NCI-H510A (cell line): ENCODE measurements at regions not wholly inside any gene's neighbourhood (a gene's known extent, or its start where the extent isn't known, plus 50 kb on each side); places are given as distances from the start of the nearest gene placed in this dataset.
"Not testable (repeated sequence)": the region's sequence is repeated elsewhere in the genome, so short reads cannot be mapped to it uniquely, and the experiment has no call there.

Experiments used
- DNase-seq: peaks from one replicate; lab custom pipeline; 2025; lab: John Stamatoyannopoulos, UW

DNA sequence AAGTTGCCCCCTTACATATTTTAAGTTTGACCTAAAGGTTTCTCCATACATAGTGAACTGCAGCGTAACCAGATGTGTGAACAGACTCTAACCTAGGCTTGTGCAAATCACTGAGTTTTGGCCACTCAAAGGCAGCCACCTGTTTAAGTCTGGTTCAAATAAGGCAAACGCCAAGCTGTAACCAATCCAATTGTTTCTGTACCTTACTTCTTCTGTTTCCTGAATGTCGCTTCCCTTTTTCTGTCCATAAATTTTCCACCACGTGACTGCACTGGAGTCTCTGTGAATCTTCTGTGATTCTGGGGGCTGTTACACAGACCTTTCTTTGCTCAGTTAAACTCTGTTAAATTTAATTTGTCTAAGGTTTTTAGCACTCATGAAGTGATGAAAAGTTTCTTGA is 618.8 kb downstream of the GLUD2 start:
- no peak for DNase-seq

DNA sequence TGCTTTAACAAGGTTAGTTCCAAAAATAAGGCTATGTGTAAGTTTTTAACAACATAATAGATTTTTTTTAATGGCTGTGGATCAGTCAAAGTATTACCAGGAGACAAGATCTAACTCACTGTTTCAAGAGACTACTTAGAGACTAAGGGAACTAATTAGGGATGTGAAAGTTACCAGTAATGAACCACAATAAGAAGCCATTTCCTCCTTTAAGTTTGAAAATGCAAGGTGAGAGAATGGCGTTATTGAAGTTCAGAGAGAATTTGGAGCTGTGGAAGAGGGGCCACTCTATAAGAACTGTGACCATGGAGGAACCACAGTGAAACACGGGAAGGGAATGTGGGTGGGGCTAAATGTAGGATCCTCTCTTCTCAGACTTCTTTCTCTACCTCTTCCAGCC is 624.2 kb downstream of the GLUD2 start:
- DNase-seq = no peak

DNA sequence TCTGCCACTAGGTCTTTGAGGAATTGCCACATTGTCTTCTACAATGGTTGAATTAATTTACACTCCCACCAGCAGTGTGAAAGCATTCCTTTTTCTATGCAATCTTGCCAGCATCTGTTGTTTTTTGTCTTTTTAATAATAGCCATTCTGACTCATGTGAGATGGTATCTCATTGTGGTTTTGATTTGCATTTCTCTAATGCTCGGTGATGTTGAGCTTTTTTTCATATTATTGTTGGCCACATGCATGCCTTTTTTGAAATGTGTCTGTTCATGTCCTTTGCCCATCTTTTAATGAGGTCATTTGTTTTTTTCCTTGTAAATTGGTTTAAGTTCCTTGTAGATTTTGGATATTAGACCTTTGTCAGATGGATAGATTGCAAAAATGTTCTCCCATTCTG is 661.8 kb downstream of the GLUD2 start:
- not testable (repeated sequence) for DNase-seq

DNA sequence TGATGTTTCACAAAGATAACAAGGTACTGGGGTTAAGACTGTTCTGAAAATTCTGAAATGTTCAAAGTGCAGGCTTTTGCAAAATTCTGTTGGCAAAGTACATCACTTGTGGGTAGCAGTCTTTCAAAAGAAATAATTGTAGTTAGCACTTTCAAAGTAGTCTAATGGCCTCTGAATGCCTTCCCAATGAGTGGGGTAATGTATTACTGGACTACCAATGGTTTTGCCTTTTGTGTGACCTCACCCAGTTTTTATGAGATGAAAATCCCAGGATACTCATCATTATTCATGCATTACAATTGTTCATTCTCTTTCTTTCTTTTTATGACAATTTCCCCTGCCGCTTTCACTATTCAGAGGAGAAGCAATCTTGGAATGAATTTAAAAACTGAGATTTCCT is 686.1 kb downstream of the GLUD2 start:
- DNase-seq = no peak

DNA sequence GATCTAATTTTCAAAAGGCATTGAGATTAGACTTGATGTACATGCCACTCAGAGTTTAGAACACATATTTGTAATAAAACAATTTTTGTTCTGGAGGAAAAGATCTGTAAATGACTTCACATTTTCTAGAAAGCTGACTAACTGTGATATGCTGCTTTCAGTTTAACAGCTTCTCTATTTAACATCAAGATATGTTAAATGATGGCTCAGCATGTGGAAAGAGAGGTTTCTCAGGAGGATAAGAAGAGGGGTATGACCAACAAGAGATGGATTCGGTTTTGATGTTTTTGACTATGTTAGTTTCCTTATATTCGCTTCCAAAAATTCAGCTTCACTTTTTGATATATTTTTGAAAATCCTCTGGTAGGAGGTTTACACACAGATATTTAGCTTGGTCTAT is 698.7 kb downstream of the GLUD2 start:
- DNase-seq = no peak

DNA sequence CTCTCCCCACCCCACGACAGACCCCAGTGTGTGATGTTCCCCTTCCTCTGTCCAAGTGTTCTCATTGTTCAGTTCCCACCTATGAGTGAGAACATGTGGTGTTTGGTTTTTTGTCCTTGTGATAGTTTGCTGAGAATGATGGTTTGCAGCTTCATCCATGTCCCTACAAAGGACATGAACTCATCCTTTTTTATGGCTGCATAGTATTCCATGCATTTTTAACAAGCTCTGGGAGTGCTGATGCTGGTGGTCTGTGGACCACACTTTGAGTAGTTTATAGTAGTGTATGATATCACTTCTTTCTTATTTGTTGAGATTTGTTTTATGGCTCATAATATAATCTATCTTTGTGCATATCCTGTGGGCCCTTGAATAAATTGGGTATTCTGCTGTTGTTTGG is 706.2 kb downstream of the GLUD2 start:
- not testable (repeated sequence) for DNase-seq

DNA sequence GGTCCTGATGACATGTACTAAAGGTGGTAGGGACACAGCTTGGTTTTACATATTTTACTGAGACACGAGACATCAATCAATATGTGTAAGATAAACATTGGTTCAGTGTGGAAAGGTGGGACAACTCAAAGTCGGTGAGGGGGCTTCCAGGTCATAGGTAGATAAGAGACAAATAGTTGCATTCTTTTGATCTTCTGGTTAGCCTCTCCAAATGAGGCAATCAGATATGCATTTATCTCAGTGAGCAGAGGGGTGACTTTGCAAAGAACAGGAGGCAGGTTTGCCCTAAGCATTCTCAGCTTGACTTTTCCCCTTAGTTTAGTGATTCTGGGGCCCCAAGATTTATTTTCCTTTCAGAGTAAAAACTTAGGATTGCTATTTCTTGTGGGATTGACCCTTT is 706.9 kb downstream of the GLUD2 start:
- DNase-seq = no peak

DNA sequence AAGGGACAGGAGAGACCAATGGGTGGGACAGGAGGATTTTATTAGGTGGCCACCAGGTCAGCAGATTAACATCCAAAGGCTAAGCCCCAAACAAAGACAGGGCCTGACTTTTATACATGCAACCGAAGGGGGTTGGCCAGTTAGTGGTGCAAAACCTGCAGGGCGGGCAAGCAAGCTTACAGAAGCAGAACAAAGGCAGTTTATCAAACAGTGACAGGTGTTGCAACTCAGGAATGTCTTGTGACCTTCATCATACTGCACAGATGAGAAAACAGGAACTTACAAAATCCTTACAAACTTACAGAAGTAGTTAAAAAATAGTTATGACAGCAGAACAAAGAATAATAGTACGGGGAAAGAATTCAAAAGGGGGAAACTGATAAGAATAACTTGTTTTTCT is 708.1 kb downstream of the GLUD2 start:
- DNase-seq = no peak

DNA sequence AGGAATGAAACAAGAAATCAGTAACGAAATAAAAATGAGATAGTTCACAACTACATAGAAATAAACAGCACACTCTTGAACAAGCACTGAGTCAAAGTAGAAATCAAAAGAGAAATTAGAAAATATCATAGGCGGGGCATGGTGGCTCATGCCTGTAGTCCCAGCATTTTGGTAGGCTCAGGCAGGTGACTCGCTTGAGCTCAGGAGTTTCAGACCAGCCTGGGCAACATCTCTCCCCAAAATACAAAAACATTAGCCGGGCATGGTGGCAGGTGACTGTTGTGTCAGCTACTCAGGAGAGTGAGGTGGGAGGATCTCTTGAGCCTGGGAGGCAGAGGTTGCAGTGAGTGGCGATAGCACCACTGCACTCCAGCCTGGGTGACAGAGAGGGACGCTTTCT is 714.4 kb downstream of the GLUD2 start:
- DNase-seq = no peak

DNA sequence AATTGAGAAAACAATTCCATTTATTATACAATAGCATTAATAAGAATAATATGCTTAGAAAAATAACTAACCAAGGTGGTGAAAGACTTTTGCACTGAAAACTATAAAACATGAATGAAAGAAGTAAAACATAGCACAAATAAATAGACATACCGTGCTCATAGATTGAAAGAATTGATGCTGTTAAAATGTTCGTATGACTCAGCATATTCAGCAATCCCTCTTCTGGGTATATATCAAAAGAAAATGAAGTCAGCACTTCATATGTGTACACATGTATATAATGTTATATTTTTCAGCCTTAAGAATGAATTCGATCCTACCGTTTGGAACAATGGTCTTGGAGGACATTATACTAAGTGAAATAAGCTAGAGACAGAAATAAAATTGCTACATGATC is 716.3 kb downstream of the GLUD2 start:
- DNase-seq = no peak

DNA sequence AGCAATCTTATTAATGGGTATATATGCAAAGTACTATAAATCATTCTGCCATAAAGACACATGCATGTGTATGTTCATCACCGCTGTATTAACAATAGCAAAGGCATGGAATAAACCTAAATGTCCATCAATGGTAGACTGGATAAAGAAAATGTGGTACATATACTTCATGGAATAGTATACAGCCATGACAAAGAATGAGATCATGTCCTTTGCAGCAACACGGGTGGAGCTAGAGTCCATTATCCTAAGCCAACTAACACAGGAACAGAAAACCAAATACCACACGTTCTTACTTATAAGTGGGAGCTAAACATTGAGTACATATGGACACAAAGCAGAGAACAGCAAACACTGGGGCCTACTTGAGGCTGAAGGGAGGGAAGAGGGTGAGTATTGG is 720.8 kb downstream of the GLUD2 start:
- DNase-seq = not testable (repeated sequence)

DNA sequence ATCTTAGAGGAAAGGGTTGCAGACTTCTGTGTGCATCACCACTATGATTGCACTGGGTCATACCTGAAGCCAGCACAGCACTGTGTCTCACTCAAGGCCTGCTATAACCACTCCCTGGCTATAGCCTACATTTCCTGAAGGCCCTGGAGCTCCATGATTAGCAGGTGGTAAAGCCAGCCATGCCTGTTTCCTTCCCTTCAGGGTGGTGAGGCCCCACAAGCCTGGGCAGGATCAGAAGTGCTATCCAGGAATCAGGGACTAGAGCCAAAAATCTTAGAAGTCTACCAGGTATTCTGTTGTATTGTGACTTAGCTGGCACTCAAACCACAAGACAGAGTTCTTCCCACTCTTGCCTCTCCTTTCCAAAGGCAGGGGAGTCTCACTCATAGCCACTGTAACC is 734.6 kb downstream of the GLUD2 start:
- no peak for DNase-seq

DNA sequence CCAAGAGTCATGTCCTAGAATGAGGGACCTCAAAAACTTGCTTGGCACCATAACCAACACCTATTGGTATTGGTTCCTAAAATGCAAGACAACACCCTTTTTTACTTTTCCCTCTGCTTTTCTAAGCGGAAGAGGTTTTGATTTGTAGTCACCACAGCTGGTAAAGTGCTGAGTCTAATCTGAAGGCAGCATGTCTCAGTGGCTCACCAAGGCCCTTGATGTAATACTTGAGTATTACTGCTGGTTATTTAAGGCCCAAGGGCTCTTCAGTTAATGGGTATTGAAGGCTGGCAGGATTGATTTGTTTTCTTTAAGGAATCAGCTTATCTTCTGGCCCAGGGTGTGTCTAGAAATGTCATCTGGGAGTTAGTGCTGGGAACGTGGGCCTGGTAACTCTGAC is 735.1 kb downstream of the GLUD2 start:
- DNase-seq = no peak

DNA sequence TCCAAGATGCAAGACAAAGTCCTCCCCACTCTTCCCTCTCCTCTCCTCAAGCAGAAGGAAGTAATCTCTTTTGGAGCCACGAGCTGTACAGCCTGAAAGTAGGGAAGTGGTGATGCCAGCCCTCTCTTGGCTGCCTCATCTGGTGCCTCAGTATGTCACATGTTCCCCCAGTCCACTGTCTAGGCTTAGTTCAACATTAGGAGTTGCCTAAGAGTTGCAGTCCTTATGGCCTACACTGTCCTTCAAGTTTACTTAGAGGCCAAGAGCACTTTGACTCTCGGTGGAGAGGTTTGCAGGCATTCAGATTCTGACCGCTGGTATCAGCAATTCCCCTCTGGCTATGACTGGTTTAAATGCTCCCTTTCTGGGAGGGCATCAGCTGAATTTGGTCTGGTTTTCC is 735.6 kb downstream of the GLUD2 start:
- no peak for DNase-seq

DNA sequence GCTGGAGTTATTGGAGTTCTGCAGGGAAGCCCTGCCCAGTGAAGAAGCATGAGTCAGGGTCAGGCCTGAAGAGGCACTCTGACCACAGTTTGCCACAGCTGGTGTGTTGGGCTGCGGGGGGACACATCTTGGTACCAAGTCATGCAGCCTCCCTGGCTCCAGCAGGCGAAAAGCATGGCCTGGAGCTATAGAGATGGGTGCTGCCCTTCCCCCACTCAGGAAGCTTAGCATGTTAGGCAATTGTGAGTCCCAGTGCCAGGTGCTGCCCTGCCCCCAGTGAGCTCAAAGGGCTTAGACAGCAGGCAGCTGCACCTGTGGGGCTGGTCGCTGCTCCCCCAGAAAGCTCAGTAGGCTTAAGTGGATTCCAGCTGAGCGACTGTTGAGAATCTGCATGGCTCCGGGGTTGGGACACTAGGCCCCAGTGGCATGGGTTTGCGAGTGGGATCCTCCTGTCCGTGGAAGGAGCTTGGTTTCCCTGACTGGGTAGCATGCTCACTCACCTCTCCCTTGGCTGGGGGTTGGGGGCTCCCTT is 755.5 kb downstream of the GLUD2 start:
- peak; percentile 85 for DNase-seq

DNA sequence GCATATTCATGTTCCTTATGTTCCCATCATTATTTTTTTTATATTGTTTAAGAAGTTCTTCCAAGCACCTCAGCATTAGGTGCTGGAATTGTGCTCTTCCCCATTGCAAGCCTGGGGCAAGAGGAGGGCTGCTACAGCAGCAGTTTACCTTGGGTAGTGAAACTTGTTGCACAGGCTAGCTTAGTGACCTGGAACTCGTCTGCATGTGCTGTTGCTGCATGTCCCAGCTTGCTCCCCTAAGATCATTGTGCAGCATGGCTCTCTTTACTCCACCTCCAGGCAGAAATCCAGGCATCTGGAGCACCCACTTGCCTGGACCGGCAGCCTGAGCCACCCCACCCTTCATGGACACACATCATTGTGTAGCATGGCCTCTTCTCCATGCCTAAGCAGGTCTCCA is 776.0 kb downstream of the GLUD2 start:
- no peak for DNase-seq

DNA sequence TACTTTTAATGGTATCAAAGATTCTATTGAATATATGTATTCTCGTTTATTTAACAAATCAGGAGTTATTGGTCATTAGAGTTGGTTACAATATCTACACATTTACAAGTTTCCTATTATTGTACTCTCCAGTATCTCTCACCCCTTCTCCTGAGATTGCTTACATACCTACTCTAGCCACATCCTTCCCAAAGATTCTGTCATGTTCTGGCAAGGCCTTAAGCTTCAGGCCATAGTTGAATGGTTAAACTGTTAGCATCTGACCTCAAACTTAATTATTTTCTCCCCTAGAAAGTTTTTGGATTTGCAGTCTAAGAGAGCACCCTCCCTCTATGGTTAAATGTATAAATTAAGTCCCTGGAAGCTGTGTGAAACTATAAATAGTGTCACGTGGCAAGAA is 784.2 kb downstream of the GLUD2 start:
- DNase-seq = no peak

DNA sequence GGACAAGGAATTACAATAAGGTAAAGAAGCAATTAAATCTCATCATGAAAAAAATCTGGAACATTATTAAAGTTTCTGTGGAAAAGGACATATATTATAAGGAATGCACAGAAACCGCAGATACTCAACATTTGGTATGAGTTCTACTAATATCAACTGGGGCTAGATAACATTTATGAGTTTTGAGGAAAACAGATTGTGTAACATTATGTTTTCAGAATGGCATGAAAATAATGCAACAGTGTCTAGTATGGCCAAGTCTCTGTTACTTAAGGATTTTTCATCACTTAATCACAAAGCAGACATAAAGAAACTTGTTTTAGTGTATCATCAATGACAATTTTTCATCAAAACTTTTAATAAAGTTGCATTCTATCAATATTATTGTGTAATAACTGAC is 785.0 kb downstream of the GLUD2 start:
- no peak for DNase-seq

DNA sequence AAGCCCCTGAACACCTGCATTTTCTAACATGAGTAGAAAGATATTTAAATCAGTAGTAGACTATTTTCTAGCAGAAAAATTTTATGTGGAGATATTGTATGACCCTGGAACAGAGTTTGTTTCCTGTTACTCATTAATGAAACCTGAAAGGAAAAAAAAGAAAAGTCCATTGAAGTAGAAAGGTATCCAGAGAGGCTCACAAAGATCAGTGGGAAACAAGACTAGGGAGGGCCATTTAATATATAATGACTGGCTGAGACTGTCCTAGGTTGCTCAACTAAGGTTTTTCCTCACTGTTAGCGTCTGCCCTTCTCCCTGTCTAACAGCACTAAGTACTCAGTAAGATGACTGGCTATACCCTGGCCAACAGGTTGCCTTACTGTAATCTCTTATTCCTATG is 788.6 kb downstream of the GLUD2 start:
- DNase-seq = no peak

DNA sequence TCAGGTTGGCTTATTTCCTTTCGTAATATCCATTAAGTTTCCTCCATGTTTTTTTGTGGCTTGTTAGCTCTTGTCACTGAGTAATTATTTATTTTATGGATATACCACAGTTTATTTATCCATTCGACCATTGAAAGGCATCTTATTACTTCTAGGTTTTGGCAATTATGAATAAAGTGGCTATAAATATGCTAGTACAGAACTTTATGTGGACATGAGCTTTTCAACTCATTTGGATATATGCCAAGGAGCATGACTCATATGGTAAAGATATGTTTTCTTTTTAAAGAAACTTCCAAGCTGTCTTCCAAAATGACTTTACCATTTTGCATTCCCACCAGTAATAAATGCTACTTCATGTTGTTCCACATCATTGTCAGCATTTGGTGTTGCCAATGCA is 803.6 kb downstream of the GLUD2 start:
- DNase-seq = no peak

DNA sequence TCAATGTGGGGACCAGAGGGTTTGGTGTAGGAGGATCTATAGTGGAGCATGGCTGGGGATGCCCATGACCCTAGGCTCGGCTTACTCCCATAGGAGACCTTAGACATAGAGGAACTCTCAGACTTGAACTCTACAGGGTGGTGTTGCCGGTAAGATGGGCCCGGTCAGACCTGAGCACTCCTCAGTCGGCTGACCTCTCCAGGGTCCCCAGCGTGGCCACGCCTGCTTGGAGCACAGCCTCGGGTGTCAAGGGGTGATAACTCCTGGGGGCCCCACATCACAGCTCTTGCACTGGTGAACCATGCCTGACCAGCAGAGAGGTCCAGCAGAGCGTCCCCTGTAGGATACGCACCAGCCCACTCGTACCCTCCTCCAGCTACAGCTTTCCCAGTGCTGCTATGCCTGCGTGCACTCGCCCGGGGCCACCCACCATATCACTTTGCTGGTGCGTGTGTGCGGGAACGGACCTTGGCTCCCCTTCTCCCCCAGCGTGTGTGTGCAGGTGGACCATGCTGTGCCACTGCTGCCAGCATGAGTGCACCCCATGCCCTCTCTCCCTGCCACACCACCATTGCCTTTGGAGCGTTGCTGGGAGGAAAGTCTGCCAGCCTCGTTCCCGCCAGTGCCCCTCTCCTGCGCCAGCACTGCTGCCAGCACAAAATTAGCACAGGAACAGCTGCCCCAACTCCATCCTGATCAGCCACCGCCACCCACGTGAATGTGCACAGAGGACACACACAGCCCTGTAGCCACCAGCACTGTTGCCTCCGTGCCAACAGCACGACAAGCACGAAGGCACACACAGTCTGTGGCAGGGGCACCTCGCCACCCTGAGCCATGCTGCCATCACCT is 806.6 kb downstream of the GLUD2 start:
- DNase-seq = no peak

DNA sequence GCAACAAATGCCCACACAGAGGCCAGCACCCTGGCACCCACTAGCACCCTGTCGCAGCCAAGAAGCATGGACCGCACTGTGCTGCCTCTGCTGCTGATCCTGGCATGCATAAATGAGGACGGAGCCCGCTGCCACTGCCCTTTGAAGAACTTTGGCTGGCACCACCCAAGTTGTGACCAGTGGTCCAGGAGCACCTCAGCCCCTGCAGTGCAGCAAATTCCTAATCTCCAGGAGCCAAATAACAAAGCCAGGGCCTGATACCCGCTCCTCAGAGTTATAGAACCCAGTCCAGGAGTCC is 807.2 kb downstream of the GLUD2 start:
- DNase-seq = no peak

DNA sequence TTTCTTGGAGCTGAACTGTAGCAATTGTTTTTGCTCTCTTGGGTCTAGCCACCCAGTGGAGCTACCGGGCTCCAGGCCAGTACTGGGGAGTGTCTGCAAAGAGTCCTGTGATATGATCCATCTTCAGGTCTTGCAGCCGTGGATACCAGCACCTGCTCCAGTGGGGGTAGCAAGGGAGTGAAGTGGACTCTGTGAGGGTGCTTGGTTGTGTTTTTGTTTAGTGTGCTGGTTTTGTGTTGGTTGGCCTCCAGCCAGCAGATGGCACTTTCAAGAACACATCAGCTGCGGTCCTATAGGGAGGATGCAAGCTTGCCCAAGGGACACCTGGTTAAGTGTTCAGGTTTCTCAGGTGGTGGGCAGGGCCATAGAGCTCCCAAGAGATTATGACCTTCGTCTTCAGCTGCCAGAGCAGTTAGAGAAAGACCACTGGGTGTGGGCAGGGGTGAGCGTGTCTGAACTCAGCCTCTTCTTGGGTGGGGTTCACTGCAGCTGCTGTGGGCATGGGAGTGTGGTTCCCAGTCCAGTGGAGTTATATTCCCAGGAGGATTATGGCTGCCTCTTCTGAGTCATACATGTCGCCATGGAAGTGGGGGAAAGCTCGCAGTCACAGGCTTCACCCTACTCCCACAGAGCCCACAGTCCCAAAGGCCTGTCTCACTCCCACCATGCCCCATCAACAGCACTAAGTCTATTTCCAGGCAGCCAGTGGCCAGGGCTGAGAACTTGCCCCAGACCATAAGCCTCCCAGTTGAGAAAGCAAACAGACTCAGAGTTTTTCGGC is 811.6 kb downstream of the GLUD2 start:
- DNase-seq = no peak

DNA sequence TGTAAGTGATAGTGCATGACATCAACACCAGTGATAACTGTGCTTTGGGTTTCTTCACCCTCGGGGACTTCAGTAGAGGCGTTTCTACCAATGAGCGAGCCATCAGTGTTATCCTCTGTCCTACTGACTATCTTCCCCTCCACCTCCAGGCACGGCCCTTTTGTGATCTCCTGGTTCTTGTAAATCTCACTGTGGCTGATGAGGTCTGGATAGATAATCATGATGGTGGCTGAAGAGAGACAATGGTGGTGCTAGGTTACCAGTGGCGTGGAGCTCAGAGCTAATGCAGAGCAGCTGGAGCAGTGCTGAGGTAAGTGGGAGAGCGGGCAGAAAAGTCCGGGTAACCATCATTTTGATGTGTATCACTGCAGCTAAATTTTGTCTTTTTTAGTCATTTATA is 816.6 kb downstream of the GLUD2 start:
- DNase-seq = no peak
